NCI-H82 treated with DMSO at 0.1 percent for 48 hours (cell line): ENCODE measurements at regions not wholly inside any gene's neighbourhood (a gene's known extent, or its start where the extent isn't known, plus 50 kb on each side); places are given as distances from the start of the nearest gene placed in this dataset.

Experiments
- DNase-seq: peaks from one replicate; lab custom pipeline; 2025; ENCODE audit not compliant: unreplicated experiment; lab: John Stamatoyannopoulos, UW

DNA sequence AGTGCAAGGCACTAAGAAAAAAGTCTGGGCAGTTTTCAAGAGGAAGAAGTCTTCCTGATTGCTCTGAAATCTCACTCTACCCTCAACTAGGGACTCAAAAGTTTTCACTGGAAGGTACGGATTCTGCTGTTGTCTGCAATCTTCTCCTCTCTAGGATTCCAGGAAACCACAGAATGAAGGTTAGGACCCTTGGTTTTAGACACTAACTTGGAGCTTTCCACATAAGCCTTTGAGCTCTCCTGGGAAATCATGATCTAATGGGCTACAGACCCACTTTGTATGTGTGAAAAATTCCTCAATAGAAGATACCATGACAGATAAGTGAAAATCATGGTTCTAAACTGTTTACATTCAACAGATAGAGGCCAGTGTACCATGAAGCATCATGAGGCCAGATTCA lies 265.1 kb downstream of the PSAT1 start:
- DNase-seq: no peak

DNA sequence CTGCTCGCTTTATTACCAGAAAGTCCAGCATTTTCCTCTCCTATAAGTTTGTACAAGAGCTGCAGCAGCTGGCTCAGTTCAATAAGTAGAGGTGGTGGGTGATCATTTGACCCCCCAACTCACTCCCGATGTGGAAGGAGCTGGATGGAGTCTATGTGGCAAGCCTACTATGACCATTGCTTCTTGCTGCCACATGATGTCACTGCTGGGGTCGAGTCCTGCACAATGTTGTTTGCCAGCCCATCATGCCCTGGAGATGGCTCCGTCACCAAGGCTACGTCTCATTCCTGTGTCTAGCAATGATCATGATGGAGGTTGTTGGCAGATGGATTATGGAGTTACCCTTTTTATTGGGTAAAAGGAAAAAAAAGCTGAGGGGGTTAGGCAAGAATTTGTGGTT lies 266.3 kb downstream of the PSAT1 start:
- DNase-seq: no peak

DNA sequence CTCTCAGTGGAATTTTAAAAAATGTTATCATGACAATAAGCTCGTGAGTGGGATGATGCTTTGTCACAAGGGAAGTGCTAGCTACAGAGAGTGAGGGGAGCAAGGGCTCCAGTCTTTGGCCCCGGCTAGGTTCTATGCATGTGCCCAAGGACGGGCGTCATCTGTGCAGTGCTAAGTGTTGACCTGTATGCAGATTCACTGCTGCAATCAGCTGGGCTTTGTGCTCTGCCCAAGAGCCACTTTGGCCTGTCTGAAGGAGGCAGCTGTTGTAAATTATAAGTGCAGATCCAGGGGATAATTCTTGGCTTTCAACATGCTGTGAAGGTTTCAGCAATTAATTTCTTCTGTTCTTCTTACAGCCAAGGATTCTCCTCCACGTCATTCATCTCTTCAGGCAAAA lies 268.6 kb downstream of the PSAT1 start:
- DNase-seq: no peak

- DNase-seq: no peak
Observed at GRCh38 chr9:78566521-78566920, 269.6 kb downstream of the PSAT1 start.

DNA sequence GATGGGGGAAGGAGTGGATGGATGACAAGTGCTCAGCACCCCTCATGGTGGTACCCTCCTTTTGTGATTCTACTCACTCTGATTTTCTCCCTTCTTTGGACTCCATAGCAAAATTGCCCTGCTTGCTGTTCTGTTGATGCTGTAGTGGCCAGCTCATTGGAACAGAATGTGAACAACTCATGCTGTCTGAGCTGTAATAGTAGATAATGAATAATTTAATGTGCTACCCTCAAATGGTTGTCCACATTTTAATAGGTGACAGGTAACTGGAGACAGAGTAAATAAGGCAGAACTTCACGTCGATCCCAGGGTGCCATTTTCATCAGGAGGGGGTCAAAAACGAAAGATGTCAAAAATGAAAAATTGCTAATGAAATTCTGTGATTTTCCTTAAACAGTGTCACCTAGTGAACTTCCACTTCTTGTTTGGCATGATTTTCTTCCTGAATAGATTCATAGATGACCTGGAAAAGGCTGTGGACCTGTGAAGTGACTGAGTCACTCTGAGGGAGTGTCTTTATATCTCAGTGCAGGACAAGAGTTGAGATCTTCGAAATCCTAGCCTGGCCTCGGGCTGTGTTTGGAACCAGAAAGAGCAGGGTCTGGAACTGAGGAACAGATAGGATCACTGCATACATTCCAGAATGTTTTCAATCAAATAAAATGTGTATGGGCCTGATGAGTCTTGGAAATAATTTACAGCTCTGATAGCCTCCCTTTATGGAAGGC lies 270.2 kb downstream of the PSAT1 start:
- DNase-seq: no peak

DNA sequence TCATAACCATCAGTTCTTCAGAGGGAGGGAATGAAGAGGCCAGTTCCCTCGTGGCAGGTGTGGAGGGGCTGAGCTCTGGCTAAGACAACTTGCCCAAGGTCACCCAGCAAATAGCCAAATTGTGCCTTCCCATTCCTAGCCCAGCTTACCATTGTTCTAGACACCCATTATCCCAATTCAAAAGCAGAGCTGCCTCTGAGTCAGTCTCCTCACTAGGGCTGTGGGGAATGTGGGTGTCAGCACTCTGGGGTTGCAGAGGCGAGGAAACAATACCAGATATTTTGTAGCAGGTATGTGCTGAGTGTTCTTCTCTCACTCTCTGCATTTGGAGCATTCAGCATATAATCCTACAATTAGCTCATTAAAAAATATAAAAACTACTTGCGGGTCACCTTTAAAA lies 270.8 kb downstream of the PSAT1 start:
- no peak for DNase-seq

GRCh38 chr9:78568774-78569173 lies 271.8 kb downstream of the PSAT1 start:
- no peak for DNase-seq

- DNase-seq: no peak
Observed at GRCh38 chr9:78572266-78572665, 275.3 kb downstream of the PSAT1 start.

DNA sequence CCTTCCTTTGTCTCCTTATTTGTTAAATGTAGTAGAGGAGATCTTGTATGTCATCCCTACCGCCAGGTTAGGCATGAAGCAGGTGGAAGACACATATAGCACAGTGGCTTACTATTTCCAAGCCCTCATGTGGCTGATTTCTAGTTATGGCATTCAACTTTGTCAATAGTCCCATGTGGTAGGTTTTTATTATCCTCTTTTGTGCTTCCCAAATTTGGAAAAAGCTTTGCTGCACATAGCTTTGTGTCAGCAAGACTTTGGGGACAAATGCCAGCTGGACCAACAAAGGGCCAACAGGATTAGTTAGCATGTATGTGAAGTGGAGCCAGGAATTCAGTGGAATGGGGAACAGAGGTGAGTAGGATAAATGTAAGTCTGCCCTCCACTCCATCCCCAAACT lies 276.3 kb downstream of the PSAT1 start:
- no peak for DNase-seq

DNA sequence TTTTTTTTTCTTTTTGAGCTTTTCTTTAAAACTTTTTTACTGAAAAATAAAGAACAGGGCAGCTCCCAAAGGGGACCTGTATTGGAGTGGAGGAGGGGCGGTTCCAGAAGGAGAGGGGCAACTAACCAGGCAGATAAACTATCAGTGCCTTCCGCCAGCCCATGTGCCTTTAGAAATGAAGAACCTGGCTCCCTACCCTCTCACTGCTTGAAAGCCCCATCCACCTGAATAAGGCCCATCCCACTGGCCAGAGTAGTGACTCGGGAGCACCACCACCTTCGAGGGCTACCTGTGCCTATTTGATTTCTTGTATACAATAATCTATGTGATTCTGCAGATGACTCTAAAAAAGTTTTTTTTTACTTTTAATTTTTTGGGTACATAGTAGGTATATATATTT lies 276.7 kb downstream of the PSAT1 start:
- no peak for DNase-seq

DNA sequence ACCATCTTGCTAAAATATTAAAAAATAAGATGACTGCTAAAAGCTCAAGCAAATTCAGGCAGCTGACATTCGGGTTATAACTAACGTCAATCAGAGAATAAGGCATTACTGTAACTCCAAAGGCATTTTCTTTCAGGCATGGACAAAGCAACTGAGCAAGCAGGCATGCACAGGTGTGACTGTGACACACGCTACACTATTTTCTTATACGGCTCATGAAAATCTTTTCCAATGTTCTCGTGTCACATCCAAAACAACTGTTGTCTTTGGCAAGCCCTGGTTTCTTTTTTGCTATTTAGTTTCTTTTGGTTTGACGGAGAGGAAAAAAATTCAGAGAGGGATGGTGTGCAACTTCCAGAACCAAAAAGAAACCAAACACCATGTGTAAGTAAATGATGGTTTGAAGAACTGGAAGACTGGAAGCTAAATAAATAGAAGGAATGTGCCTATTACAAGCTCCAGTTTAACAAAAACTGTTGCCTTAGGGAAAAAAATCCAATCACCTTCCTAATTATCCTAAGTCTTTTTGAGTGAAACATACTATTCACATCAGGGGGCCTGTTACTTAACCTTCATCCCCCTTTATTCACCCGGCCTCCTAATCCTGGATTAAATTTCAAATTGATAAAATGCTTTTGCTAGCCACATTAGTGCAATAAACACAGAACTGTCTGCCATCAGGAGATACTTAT lies 277.6 kb downstream of the PSAT1 start:
- peak; percentile 35 for DNase-seq

- DNase-seq: peak; percentile 32
Observed at GRCh38 chr9:78575081-78575480, 278.2 kb downstream of the PSAT1 start.

DNA sequence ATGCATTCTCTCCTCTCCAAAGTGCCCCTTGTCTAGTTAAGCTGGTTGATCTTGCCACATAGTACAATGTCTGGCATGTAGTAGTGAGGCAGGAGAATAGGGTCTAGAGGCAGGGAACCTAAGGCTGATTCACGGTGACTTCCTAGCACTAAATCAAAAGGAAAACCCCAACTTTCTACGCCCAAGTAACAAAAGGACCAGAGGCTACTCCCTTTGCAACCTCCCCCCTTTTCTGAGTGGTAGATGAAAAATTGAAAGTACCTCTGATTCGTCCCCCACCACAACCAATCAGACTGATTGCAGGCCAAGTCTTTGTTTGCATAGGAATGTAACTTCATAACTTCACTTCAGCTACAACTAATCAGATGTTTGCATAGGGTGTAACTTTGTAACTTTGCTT lies 278.8 kb downstream of the PSAT1 start:
- no peak for DNase-seq

DNA sequence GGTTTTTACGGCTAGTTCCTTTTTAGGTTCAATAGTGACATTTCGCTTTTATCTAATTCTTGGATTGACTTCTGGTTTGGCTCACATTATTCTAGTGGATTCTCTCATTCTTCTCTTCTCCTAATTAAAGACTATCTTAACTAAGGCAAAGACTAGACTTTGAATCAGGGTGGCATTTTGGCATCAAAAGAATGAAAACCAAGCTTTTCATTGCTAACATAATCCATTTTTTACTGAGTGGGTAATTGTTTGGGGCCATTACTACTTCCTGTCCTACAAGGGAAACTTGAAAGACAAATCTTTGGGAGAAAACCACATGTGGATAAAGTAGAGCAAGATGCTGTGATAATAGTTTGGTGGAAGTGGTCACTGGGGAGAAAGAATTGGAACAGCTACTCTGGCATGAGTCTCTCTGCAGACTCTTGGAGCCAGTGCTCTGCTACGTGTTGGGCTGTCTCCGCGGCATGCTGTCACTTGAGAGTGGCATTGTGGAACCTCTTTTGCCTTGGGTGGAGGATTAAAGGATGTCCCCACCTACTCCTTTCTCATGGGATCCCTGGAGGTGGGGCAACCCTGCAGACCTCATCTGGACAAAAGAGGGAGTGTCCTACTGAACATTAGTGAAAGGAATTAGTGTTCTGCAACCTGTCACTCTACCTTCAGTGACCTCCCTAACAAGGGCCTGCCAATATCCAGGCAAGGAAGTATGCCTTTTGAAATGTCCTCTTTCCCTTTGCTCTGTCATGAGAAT lies 280.4 kb downstream of the PSAT1 start:
- peak; percentile 59 for DNase-seq

- peak; percentile 57 for DNase-seq
Observed at GRCh38 chr9:78578072-78578471, 281.1 kb downstream of the PSAT1 start.

DNA sequence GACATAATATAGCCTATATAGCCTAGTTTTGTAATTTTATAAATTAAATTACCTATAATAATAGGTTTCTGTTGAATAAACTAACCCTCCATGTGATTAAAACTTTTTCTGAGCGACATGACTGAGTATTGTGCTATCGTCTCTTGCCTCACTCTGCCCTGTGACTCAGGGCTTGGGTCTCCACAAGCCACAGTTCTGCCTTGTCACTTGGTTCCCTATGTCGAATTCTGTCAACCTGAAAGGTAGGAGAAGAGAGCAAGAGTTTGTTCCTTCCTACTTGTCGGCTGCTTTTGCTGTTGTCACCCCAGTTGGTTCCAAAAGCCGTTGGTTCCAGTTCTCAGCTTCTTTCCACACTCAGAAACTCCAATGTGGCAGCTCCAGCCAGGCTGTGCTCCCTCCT lies 285.9 kb downstream of the PSAT1 start:
- no peak for DNase-seq

- DNase-seq: no peak
Observed at GRCh38 chr9:78584589-78584988, 287.7 kb downstream of the PSAT1 start.

DNA sequence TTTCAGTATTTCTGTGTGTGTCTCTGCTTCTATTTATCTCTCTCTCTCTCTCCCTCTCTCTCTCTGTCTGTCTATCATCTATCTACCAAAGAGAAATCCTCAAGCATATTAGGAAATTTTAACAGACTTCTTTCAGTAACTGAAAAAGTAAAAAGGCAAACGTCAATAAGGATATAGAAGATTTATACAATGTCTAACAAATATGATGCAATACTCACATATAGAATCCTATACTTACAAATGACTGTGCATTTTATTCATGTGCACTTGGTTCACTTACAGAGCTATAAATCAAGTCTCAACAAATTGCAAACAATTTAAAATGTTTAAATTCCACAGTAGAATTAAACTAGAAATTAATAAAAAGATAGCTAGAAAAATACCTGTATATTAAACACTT lies 289.0 kb downstream of the PSAT1 start:
- DNase-seq: no peak

GRCh38 chr9:78590068-78590467 lies 293.1 kb downstream of the PSAT1 start:
- DNase-seq: no peak

- DNase-seq: no peak
Observed at GRCh38 chr9:78592811-78593210, 295.9 kb downstream of the PSAT1 start.

DNA sequence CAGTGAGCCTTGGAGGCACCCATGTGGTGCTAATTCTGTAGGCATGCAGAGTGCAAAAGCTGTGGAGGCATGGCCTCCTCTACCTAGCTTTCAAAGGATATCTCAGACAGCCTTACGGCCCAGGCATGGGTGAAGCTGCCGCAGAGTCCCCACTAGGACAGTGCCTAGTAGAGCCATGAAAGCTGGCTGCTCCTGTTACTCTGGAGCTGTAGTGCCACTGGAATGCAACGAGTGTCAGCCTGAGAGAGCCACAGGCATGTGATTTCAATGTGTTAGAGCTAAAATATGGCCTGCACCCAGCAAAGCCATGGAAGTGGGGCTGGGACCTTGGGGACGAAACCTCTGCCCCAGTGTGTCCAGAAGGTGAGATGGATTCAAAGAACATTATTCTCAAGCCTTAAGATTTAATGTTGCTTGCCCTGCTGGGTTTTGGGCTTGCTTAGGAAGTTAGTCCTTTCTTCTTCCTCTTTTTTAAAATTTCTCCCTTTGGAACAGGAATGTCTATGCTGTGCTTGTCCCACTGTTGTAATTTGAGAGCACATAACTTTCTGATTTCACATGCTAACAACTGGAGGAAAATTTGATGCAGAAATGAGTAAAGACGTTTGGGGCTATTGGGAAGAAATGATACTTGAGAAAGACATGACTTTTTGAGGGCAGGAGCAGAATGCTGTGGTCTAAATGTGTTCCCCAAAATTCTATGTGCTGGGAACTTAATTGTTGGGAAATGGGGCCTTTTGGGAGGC lies 298.4 kb downstream of the PSAT1 start:
- no peak for DNase-seq
